C4-2B (cell line): ENCODE measurements at regions not wholly inside any gene's neighbourhood (a gene's known extent, or its start where the extent isn't known, plus 50 kb on each side); places are given as distances from the start of the nearest gene placed in this dataset.

Experiments
- ZFX ChIP-seq: fragments of 450-650 bp; IDR thresholded peaks from 2 replicates; pipeline ENCODE4 v1.6.1; 2017
- TF ChIP-seq, protein P1 (sequence below): fragments of 450-650 bp; conservative IDR thresholded peaks from 2 replicates; pipeline ENCODE4 v1.5.1; 2017; ENCODE audit warnings: mild to moderate bottlenecking

GRCh38 chr5:74546796-74547195 lies 93.7 kb downstream of the ENC1 start:
- TF ChIP-seq, protein P1, sequence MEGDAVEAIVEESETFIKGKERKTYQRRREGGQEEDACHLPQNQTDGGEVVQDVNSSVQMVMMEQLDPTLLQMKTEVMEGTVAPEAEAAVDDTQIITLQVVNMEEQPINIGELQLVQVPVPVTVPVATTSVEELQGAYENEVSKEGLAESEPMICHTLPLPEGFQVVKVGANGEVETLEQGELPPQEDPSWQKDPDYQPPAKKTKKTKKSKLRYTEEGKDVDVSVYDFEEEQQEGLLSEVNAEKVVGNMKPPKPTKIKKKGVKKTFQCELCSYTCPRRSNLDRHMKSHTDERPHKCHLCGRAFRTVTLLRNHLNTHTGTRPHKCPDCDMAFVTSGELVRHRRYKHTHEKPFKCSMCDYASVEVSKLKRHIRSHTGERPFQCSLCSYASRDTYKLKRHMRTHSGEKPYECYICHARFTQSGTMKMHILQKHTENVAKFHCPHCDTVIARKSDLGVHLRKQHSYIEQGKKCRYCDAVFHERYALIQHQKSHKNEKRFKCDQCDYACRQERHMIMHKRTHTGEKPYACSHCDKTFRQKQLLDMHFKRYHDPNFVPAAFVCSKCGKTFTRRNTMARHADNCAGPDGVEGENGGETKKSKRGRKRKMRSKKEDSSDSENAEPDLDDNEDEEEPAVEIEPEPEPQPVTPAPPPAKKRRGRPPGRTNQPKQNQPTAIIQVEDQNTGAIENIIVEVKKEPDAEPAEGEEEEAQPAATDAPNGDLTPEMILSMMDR = no peak
- no peak for TF ChIP-seq ZFX
